ENCODE measurements at regions not wholly inside any gene's neighbourhood (a gene's known extent, or its start where the extent isn't known, plus 50 kb on each side); places are given as distances from the start of the nearest gene placed in this dataset.

DNA sequence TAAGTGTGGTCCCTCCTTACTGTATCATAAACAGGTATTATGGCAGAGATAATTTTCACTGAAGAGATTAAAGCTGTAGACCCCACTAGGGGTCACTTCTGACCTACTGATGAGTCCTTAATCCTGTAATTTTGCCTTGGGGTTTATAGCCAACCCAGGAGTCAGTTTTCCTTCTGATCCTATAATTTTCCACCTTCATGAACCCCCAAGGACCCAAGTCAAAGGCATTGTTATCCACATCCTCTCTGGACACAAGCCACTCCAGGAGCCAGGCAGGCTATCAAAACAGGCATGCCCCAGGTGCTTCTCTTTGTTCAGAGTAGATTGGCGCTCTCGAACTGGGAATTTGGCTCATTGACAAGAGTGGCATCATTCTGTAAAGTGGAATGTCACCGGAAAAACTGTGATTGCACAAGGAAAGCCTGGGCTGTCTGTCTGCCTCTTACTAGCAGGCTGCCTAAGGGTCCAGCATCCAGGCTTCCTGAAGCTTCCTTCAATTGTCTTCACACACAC, 1523.2 kb upstream of the FLRT2 start:
- no peak for TF ChIP-seq CTCF (IDR thresholded peaks at IDR 0.05; ENCODE audit: unreplicated experiment in 3 of 3)
- Mint-ChIP-seq H3K27ac (no peak overlapping the region), H3K4me1 (peaks cover 7% of the 10 kb centered on the region), H3K27me3 (ENCODE audit: low read depth) (no peaks in the 10 kb centered on the region), H3K9me3 (no peaks in the 10 kb centered on the region), H3K36me3 (ENCODE audit: low read depth) (no peaks in the 10 kb centered on the region), H3K4me3 (no peak overlapping the region)

- no peaks in the 10 kb centered on the region for H3K9me3 Mint-ChIP-seq
- no peak for TF ChIP-seq CTCF (IDR thresholded peaks at IDR 0.05; ENCODE audit: unreplicated experiment in 3 of 3)
- no peaks in the 10 kb centered on the region for H3K27me3 Mint-ChIP-seq (ENCODE audit: low read depth)
- no peak overlapping the region for H3K27ac Mint-ChIP-seq
- H3K4me1 Mint-ChIP-seq: no peaks in the 10 kb centered on the region
- H3K36me3 Mint-ChIP-seq (ENCODE audit: low read depth): no peaks in the 10 kb centered on the region
- H3K4me3 Mint-ChIP-seq: no peak overlapping the region
Observed at GRCh38 chr14:84013424-84013823, 1516.5 kb upstream of the FLRT2 start.

DNA sequence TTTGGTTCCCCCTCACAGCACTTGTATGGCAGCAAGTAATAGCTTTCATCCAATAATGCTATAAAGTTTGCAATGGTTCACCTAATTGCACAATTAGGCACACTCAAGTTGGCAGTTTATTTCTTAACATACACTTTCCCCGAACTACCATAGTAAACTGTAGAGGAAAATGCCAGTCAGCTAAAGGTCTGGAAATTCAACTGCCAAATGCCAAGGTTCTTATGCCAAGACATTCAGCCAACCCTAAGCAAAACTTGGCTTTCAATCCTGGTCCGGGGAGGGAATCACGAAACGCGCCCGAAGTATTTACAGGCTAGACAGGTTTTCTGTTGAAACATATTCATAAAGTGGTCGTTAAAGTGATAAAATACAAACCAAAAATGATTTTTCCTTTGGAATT, 1512.4 kb upstream of the FLRT2 start:
- Mint-ChIP-seq H3K4me1 (no peaks in the 10 kb centered on the region), H3K36me3 (ENCODE audit: low read depth) (no peaks in the 10 kb centered on the region), H3K9me3 (peaks cover 24% of the 10 kb centered on the region), H3K4me3 (no peak overlapping the region), H3K27me3 (ENCODE audit: low read depth) (no peaks in the 10 kb centered on the region), H3K27ac (no peak overlapping the region)
- TF ChIP-seq CTCF (IDR thresholded peaks at IDR 0.05; ENCODE audit: unreplicated experiment in 3 of 3): no peak

- Mint-ChIP-seq H3K4me1 (peaks cover 4% of the 10 kb centered on the region), H3K4me3 (no peak overlapping the region), H3K27ac (no peak overlapping the region), H3K27me3 (ENCODE audit: low read depth) (no peaks in the 10 kb centered on the region), H3K9me3 (peaks cover 29% of the 10 kb centered on the region), H3K36me3 (ENCODE audit: low read depth) (no peaks in the 10 kb centered on the region)
- no peak for TF ChIP-seq CTCF (IDR thresholded peaks at IDR 0.05; ENCODE audit: unreplicated experiment in 3 of 3)
Observed at GRCh38 chr14:84021433-84021832, 1508.5 kb upstream of the FLRT2 start.

DNA sequence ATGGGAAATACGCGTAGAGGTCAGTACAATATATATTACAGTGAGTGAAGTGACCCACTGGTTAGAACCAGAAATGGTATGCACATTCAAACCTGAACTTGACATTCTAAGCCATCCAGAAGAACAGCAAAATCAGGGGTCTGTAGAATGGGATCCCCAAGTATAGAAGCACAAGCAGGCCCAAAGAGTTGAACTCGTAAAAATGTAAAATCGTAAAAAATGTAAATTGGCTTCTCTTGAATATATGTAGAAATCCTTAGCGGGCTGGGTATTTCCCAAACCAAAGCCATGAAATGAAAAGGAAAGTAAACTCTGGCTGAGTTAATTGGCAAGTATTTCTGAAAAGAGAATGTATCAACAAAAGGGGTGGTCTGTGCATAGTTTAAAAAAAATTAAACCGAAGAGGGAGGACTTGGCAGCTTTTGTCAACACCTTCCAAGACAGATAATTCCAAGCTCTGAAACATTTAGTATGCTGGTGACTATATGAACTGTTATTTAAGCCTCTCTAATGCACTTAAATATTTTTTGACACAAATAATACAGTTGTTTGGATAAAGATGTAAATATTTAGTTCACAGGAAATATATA, 1505.6 kb upstream of the FLRT2 start:
- H3K9me3 Mint-ChIP-seq: peaks cover 29% of the 10 kb centered on the region
- H3K27me3 Mint-ChIP-seq (ENCODE audit: low read depth): no peaks in the 10 kb centered on the region
- H3K36me3 Mint-ChIP-seq (ENCODE audit: low read depth): no peaks in the 10 kb centered on the region
- no peak overlapping the region for H3K4me3 Mint-ChIP-seq
- H3K4me1 Mint-ChIP-seq: peaks cover 25% of the 10 kb centered on the region
- H3K27ac Mint-ChIP-seq: no peak overlapping the region
- TF ChIP-seq CTCF (IDR thresholded peaks at IDR 0.05; ENCODE audit: unreplicated experiment in 3 of 3): no peak
